ENCODE measurements at regions not wholly inside any gene's neighbourhood (a gene's known extent, or its start where the extent isn't known, plus 50 kb on each side); places are given as distances from the start of the nearest gene placed in this dataset.

GRCh38 chr14:22203036-22203435 lies 386.0 kb downstream of the DAD1 start:
- TF ChIP-seq FOS (IDR thresholded peaks at IDR 0.05; ENCODE audit: low read depth, low read length) (no peak), CEBPB (IDR thresholded peaks at IDR 0.05; ENCODE audit: low read depth, low read length) (no peak)

Measured in IMR-90 (cell line).